ENCODE measurements at regions not wholly inside any gene's neighbourhood (a gene's known extent, or its start where the extent isn't known, plus 50 kb on each side); places are given as distances from the start of the nearest gene placed in this dataset.

DNA sequence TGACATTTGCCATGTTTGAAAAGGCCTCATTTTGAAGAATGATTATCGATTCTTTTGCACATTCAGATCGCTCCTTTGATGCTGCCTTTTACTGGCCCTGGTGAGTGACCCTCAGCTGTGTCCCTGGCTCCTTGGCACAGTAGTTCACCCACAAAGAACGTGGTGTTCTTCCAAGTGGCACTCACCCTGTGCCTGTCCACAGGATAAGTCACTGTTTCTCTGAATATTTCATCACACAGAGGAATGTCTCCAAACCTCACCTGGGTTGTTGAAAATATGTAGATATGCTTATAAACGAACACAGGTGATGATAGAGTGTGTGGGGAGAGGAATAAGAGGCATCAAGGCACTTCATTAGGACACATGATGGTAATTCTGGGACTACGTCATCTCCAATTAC is 810.7 kb downstream of the CCSER2 start:
- TF ChIP-seq, protein P1, sequence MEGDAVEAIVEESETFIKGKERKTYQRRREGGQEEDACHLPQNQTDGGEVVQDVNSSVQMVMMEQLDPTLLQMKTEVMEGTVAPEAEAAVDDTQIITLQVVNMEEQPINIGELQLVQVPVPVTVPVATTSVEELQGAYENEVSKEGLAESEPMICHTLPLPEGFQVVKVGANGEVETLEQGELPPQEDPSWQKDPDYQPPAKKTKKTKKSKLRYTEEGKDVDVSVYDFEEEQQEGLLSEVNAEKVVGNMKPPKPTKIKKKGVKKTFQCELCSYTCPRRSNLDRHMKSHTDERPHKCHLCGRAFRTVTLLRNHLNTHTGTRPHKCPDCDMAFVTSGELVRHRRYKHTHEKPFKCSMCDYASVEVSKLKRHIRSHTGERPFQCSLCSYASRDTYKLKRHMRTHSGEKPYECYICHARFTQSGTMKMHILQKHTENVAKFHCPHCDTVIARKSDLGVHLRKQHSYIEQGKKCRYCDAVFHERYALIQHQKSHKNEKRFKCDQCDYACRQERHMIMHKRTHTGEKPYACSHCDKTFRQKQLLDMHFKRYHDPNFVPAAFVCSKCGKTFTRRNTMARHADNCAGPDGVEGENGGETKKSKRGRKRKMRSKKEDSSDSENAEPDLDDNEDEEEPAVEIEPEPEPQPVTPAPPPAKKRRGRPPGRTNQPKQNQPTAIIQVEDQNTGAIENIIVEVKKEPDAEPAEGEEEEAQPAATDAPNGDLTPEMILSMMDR (IDR thresholded peaks at IDR 0.05) = no peak

DNA sequence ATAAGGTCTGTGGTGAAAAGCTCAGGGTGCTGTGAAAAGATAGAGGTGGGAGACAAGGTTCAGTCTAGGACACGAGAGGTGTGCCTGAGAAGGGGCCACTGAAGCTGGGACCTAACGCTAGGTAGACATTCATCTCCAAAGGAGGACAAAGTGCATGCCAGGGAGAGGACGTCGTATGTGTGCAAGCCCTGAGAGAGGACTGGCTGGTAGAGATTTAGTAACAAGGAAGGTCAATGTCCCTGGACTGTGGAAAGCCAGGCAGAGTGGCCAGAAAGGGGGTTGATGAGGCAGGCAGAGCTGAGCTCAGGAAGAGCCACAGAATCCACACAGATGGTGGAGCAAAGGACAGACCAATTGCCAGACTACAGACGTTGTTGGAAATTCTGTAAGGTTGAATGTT is 817.6 kb downstream of the CCSER2 start:
- TF ChIP-seq, protein P1 (IDR thresholded peaks at IDR 0.05) = no peak

DNA sequence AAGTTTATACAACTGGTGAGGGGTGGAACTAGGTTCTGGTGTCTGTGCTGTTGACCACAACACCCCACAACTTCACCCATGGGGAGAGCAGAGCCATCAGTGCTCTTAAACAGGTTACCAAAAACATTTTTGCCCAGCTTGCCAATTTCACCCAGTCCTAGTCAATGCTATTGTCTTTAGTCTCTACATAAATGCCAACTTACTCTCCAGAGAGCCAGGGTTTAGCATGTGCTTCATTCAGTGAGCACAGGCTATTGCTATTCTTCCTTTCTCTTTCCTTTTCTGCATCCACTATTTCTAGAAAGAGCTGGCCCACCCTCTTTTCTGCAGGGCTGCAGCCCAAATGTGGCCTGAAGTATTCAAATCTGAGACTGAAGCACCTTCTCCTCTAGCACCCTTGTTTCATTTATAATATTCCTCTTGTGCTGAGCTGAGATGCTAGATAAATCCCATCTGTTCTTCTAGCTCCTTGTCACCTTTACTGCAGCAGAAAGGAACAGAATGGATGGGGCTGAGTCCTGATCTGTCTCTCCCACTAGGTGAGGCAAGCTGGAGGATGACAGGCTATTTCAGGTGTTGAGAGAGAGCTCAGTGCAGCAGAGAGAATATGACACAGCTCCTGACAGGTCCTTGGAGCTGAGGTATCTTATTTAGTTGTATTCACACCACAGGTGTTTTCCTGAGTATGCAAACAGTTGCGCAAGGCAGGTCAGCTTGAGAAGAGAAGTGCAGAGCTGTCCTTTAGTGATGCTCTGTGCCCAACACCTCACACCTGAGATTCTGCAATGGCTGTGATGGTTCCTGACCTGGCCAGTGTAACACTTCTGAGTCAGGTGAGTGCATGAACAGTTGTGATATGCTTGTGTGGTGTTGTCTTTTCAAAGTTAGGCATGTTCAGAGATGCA is 819.2 kb downstream of the CCSER2 start:
- TF ChIP-seq, protein P1 (IDR thresholded peaks at IDR 0.05) = no peak

DNA sequence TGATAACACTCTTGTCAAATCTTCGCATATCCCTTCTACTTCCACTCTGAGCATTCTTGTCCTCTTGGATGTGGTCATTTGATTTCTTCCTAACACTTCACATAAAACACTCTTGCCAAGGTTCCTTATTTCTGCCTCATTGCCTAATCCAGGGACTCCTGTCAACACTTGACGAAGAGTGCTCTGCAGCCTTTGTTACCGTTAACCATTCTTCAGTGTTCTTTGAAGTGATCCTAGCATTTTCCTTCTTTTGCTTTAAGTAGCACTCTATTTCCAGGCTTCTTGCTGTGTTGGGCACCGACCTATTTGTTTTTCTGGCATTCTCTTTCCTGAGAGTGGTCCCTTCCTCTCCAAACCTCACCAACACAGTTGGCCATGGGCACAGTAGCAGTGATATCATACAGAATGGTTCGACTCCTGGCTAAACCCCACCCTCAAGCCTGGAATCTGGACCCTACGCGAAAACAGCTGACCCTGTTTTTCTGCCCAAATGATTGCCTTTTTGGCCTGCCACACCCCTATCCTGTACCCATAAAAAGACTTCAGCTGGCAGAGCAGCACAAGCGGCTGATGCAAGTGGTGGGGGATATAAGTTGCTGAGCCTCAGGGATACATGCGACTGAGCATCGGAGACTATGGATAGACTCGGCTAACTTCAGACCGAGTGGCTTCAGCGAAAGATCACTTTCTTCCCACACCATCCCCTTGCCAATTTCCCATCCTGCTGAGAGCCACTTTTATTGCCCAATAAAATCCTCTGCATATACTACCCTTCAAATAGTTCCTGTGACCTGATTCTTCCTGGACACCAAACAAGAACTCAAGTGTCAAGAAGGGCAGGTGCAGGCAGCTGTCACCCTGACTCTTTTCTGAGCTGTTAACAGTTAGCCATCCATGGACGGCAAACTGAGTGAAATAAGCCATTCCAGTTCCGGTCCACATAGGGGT is 820.6 kb downstream of the CCSER2 start:
- TF ChIP-seq, protein P1 (IDR thresholded peaks at IDR 0.05) = no peak

DNA sequence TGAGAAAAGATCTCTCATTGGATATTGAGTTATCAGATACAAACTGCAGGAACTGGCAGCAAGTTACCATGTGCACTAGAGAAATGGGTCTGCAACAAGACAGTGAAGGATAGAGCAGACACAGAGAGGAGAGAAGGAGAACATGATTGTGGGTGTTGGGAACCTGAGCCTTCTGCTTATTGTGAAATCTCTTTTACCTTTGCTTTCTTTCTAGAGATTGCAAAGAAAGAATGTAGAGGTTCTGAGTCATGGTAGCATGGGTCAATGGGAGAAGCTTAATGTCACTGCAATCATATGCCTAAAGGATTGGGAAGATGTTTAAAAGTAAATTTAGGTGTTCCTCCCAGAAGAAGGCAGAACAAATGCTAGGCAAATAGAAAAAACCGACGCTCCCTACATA is 821.4 kb downstream of the CCSER2 start:
- TF ChIP-seq, protein P1 (IDR thresholded peaks at IDR 0.05) = no peak

DNA sequence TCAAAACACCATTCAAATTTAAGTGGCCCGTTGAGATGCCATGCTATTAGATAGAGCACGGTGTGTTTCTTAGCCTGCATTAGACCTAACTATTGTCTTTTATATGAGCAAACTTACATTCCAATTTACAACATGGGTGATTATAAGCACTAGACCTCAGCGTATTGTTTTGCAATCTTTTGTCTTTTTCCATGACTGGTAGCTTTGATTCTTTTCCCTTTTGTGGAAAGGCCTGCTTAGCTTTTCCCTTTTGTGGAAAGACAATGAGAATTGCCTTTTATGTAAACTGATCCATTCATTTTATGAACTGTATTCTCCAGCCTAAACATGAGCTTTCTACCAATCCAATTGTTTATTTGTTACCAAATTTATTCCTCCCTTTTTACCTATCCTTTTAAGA is 823.1 kb downstream of the CCSER2 start:
- TF ChIP-seq, protein P1 (IDR thresholded peaks at IDR 0.05) = no peak

DNA sequence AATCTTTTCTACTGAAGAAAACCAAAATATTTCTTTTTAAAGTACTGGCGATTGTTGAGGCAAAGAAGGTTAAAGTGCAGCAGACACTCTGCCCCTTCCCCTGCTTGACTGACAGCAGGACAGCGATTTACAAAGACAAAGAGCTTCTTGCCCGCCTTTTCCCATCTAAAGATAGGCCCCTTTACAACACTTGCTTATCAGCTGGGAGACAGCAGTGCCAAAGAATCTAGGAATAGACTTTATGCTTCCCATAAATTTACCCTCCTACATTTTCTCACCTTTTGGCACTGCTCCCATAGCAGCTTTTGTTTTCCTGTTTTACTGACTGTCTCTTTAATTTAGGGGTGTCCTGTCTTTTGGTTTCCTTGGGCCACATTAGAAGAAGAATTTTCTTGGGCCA is 824.1 kb downstream of the CCSER2 start:
- TF ChIP-seq, protein P1 (IDR thresholded peaks at IDR 0.05) = no peak

All from LNCAP (cell line).